H9 (cell line): ENCODE measurements at regions not wholly inside any gene's neighbourhood (a gene's known extent, or its start where the extent isn't known, plus 50 kb on each side); places are given as distances from the start of the nearest gene placed in this dataset.

ENCODE experiments used
- DNase-seq: peaks from one replicate; pipeline ENCODE4 v3.0.0-alpha.2; 2017
- H2AFZ ChIP-seq: one replicate; pipeline ENCODE4 v1.6.1; 2013; ENCODE audit warnings: mild to moderate bottlenecking, low read length, control low read depth, moderate library complexity
- H2AK5ac ChIP-seq: 2 replicates; pipeline ENCODE4 v1.6.1; 2013; ENCODE audit warnings: low read length, control low read depth, mixed read lengths; ENCODE audit not compliant: insufficient read length
- H2BK120ac ChIP-seq: one replicate; pipeline ENCODE4 v1.6.1; 2013; ENCODE audit warnings: low read depth, mild to moderate bottlenecking, low read length, control low read depth, inconsistent platforms; ENCODE audit not compliant: poor library complexity, severe bottlenecking
- H2BK12ac ChIP-seq: 2 replicates; pipeline ENCODE4 v1.6.1; 2013; ENCODE audit warnings: low read length, control low read depth, mixed read lengths, low read depth; ENCODE audit not compliant: insufficient read length
- H2BK15ac ChIP-seq: 2 replicates; pipeline ENCODE4 v1.6.1; 2013; ENCODE audit warnings: low read depth, low read length, control low read depth
- H2BK20ac ChIP-seq: one replicate; pipeline ENCODE4 v1.6.1; 2013; ENCODE audit warnings: low read depth, mild to moderate bottlenecking, low read length, control low read depth, inconsistent platforms; ENCODE audit not compliant: poor library complexity, severe bottlenecking
- H2BK5ac ChIP-seq: 2 replicates; pipeline ENCODE4 v1.6.1; 2013; ENCODE audit warnings: low read length, control low read depth, mixed read lengths; ENCODE audit not compliant: insufficient read length
- H3K14ac ChIP-seq: 2 replicates; pipeline ENCODE4 v1.6.1; 2013; ENCODE audit warnings: low read length, control low read depth; ENCODE audit not compliant: insufficient read depth
- H3K18ac ChIP-seq: 2 replicates; pipeline ENCODE4 v1.6.1; 2013; ENCODE audit warnings: low read depth, mild to moderate bottlenecking, mixed read lengths, low read length, control low read depth; ENCODE audit not compliant: insufficient read length
- H3K23ac ChIP-seq: 2 replicates; pipeline ENCODE4 v1.6.1; 2013; ENCODE audit warnings: low read length, control low read depth, mixed read lengths, low read depth; ENCODE audit not compliant: insufficient read length
- H3K23me2 ChIP-seq: 2 replicates; pipeline ENCODE4 v1.6.1; 2013; ENCODE audit warnings: low read depth, mild to moderate bottlenecking, mixed read lengths, low read length, control low read depth; ENCODE audit not compliant: insufficient read length, poor library complexity, severe bottlenecking
- H3K27ac ChIP-seq: 2 replicates; pipeline ENCODE4 v1.5.1; 2013; ENCODE audit warnings: low read length, control low read depth, mixed read lengths, low read depth; ENCODE audit not compliant: insufficient read length
- H3K27me3 ChIP-seq: 2 replicates; pipeline ENCODE4 v1.6.1; 2013; ENCODE audit warnings: low read length, control low read depth, inconsistent platforms; ENCODE audit not compliant: insufficient read depth
- H3K4ac ChIP-seq: 2 replicates; pipeline ENCODE4 v1.6.1; 2013; ENCODE audit warnings: low read depth, mild to moderate bottlenecking, control low read depth, inconsistent platforms, low read length, moderate library complexity
- H3K4me1 ChIP-seq: 2 replicates; pipeline ENCODE4 v1.6.1; 2013; ENCODE audit warnings: low read length, control low read depth, inconsistent platforms; ENCODE audit not compliant: insufficient read depth
- H3K4me2 ChIP-seq: 2 replicates; pipeline ENCODE4 v1.6.1; 2013; ENCODE audit warnings: low read length, control low read depth, mixed read lengths; ENCODE audit not compliant: insufficient read length, insufficient read depth
- H3K56ac ChIP-seq: 2 replicates; pipeline ENCODE4 v1.6.1; 2013; ENCODE audit warnings: low read depth, mild to moderate bottlenecking, mixed read lengths, low read length, control low read depth; ENCODE audit not compliant: insufficient read length
- H3K79me1 ChIP-seq: 2 replicates; pipeline ENCODE4 v1.6.1; 2013; ENCODE audit warnings: low read depth, mild to moderate bottlenecking, moderate library complexity, low read length, control low read depth, inconsistent platforms; ENCODE audit not compliant: insufficient read depth, poor library complexity, severe bottlenecking
- H3K79me2 ChIP-seq: 2 replicates; pipeline ENCODE4 v1.6.1; 2013; ENCODE audit warnings: low read length, control low read depth, inconsistent platforms; ENCODE audit not compliant: insufficient read depth
- H3K9ac ChIP-seq: 2 replicates; pipeline ENCODE4 v1.6.1; 2013; ENCODE audit warnings: low read length, control low read depth, mixed read lengths; ENCODE audit not compliant: insufficient read length; ENCODE audit errors: extremely low read depth
- H3K9me3 ChIP-seq: one replicate; pipeline ENCODE4 v1.6.1; 2013; ENCODE audit warnings: low read depth, low read length, inconsistent platforms; ENCODE audit not compliant: control insufficient read depth
- H3T11ph ChIP-seq: one replicate; pipeline ENCODE4 v1.6.1; 2013; ENCODE audit warnings: mild to moderate bottlenecking, low read length, control low read depth, inconsistent platforms
- H4K20me1 ChIP-seq: one replicate; pipeline ENCODE4 v1.6.1; 2013; ENCODE audit not compliant: control insufficient read depth, insufficient read length, insufficient read depth
- H4K5ac ChIP-seq: 2 replicates; pipeline ENCODE4 v1.6.1; 2013; ENCODE audit warnings: low read depth, mild to moderate bottlenecking, mixed read lengths, low read length, control low read depth; ENCODE audit not compliant: insufficient read length
- H4K8ac ChIP-seq: replicated peaks from 2 replicates; pipeline ENCODE4 v1.6.1; 2013; ENCODE audit warnings: low read length, control low read depth, mixed read lengths, low read depth; ENCODE audit not compliant: insufficient read length
- H4K91ac ChIP-seq: 2 replicates; pipeline ENCODE4 v1.6.1; 2013; ENCODE audit warnings: low read depth, mild to moderate bottlenecking, moderate library complexity, mixed read lengths, low read length, control low read depth; ENCODE audit not compliant: insufficient read length
- H3K27ac Mint-ChIP-seq, 3 experiments: 2 replicates in 2 of 3; 3 replicates in 1 of 3; pipeline ENCODE4 v1.8.0; 2020 to 2021; ENCODE audit warnings: mixed read lengths in 3 of 3, mild to moderate bottlenecking in 1 of 3, moderate library complexity in 1 of 3
- H3K27me3 Mint-ChIP-seq: 2 replicates; pipeline ENCODE4 v1.8.0; 2021; ENCODE audit warnings: low read depth, mild to moderate bottlenecking, moderate library complexity, mixed read lengths
- H3K36me3 Mint-ChIP-seq, 3 experiments: 2 replicates in 2 of 3; 3 replicates in 1 of 3; pipeline ENCODE4 v1.8.0; 2020 to 2021; ENCODE audit warnings: low read depth in 3 of 3, mixed read lengths in 3 of 3; ENCODE audit not compliant: insufficient read depth in 1 of 3
- H3K4me1 Mint-ChIP-seq, 2 experiments: 2 replicates each; pipeline ENCODE4 v1.8.0; 2020; ENCODE audit warnings: mixed read lengths in 2 of 2
- H3K4me3 Mint-ChIP-seq, 2 experiments: 2 replicates in 1 of 2; 3 replicates in 1 of 2; pipeline ENCODE4 v1.8.0; 2020 to 2021; ENCODE audit warnings: mild to moderate bottlenecking in 2 of 2, mixed read lengths in 2 of 2, moderate library complexity in 1 of 2
- H3K9me3 Mint-ChIP-seq, 2 experiments: 2 replicates in 1 of 2; 3 replicates in 1 of 2; pipeline ENCODE4 v1.8.0; 2020; ENCODE audit warnings: mild to moderate bottlenecking in 2 of 2, mixed read lengths in 2 of 2, moderate library complexity in 1 of 2
- CTCF ChIP-seq: fragments of 200-600 bp; sonication (generic); conservative IDR thresholded peaks from 3 replicates; pipeline ENCODE4 v1.8.0; 2021; ENCODE audit warnings: antibody characterized with exemption, mild to moderate bottlenecking
- WGBS: extraction: QIAGEN DNeasy Blood & Tissue Kit; methylation state at CpG from one replicate; pipeline ENCODE4 v1.1.7; 2013; ENCODE audit warnings: missing lambda C conversion rate, low lambda C conversion rate, mixed read lengths; ENCODE audit not compliant: insufficient read length; ENCODE audit errors: extremely low coverage; 5-methylcytosine and 5-hydroxymethylcytosine counted together

- Histone ChIP-seq H4K20me1 (no peaks in the 10 kb centered on the region), H4K91ac (no peak overlapping the region), H2AFZ (no peak overlapping the region), H3K18ac (no peak overlapping the region), H3K9ac (no peak overlapping the region), H4K8ac (no peak overlapping the region), H2BK120ac (no peak overlapping the region), H3K27me3 (no peaks in the 10 kb centered on the region), H3K23me2 (no peaks in the 10 kb centered on the region), H3K4me2 (no peak overlapping the region), H2BK5ac (no peak overlapping the region), H3T11ph (no peak overlapping the region), H2AK5ac (no peak overlapping the region), H3K9me3 (no peaks in the 10 kb centered on the region), H3K4ac (no peak overlapping the region), H3K79me2 (no peaks in the 10 kb centered on the region), H4K5ac (no peak overlapping the region), H3K56ac (no peak overlapping the region), H3K4me1 (no peaks in the 10 kb centered on the region), H3K23ac (no peak overlapping the region), H3K79me1 (no peaks in the 10 kb centered on the region), H2BK20ac (no peak overlapping the region), H3K14ac (no peak overlapping the region), H2BK15ac (no peak overlapping the region), H3K27ac (no peak overlapping the region), H2BK12ac (no peak overlapping the region)
- Mint-ChIP-seq H3K4me3 (no peak overlapping the region), H3K27me3 (no peaks in the 10 kb centered on the region; the same call in 1 of the 2 replicates), H3K36me3 (no peaks in the 10 kb centered on the region), H3K27ac (no peak overlapping the region), H3K4me1 (peaks cover 1 to 4% of the 10 kb centered on the region in 2 experiments; a peak in 3 of 4 replicates), H3K9me3 (0 out of 5 replicates have a peak, but pooled peaks cover 0 to 4% of the 10 kb centered on the region in 2 experiments)
- no peak for DNase-seq
- no CpG with 5 or more reads among the region's 8 CpGs for whole genome bisulfite sequencing
- TF ChIP-seq CTCF: no peak
Observed at GRCh38 chr10:28949005-28950004, 272.0 kb downstream of the BAMBI start.
